ENCODE measurements at regions not wholly inside any gene's neighbourhood (a gene's known extent, or its start where the extent isn't known, plus 50 kb on each side); places are given as distances from the start of the nearest gene placed in this dataset.

DNA sequence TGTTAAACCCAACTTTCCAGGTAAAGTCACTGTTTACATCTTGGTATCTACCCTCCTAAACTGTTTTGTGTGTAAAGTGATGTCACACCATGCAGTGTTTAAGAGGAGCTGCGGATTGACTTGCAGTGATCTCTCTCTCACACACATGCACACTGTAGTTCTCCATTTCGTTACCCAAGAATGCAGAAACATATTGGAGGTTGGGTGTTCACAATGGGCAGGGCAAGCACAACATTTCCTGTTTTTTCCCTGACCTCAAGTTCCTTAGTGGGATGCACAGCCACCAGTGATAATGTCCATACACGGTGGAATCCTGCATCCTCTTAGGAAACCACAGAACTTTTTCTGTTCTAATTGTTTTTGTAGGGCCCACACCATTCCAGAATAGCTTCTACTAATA lies 85.3 kb upstream of the CFAP20DC start:
- TF ChIP-seq, protein P1, sequence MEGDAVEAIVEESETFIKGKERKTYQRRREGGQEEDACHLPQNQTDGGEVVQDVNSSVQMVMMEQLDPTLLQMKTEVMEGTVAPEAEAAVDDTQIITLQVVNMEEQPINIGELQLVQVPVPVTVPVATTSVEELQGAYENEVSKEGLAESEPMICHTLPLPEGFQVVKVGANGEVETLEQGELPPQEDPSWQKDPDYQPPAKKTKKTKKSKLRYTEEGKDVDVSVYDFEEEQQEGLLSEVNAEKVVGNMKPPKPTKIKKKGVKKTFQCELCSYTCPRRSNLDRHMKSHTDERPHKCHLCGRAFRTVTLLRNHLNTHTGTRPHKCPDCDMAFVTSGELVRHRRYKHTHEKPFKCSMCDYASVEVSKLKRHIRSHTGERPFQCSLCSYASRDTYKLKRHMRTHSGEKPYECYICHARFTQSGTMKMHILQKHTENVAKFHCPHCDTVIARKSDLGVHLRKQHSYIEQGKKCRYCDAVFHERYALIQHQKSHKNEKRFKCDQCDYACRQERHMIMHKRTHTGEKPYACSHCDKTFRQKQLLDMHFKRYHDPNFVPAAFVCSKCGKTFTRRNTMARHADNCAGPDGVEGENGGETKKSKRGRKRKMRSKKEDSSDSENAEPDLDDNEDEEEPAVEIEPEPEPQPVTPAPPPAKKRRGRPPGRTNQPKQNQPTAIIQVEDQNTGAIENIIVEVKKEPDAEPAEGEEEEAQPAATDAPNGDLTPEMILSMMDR (IDR thresholded peaks at IDR 0.05) = no peak
- Histone ChIP-seq H3K27me3 (no peaks in the 10 kb centered on the region), H3K4me1 (no peaks in the 10 kb centered on the region), H3K9me3 (no peaks in the 10 kb centered on the region), H3K4me3 (no peak overlapping the region), H3K27ac (no peak overlapping the region), H3K36me3 (no peaks in the 10 kb centered on the region)
- DNase-seq = no peak
- intact Hi-C loops (cut with DNase I) = no loop called here
- no peak for ATAC-seq

DNA sequence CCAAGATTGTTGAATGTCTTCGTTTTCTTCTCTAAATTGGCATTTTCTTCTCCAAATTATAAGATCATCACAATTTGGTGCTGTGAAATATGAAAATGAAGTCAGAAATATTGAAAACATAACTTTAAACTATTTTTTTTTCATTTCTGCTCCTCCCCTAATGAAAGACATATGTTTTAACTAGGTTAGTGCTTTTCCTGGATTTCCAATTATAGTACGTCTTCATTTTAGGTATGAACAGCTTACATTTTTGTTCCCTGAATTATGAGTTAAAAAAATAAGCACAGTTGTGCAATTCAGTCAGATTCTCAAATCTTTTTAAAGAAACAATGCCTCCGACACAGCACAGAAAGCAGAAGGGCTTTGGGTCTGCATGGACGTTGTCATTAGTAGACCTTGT lies 83.5 kb upstream of the CFAP20DC start:
- TF ChIP-seq, protein P1 (IDR thresholded peaks at IDR 0.05) = no peak
- H3K4me1 ChIP-seq = no peaks in the 10 kb centered on the region
- H3K36me3 ChIP-seq = no peaks in the 10 kb centered on the region
- H3K4me3 ChIP-seq = no peak overlapping the region
- no peak overlapping the region for H3K27ac ChIP-seq
- no peaks in the 10 kb centered on the region for H3K9me3 ChIP-seq
- intact Hi-C loops (cut with DNase I) = no loop called here
- no peaks in the 10 kb centered on the region for H3K27me3 ChIP-seq
- ATAC-seq (no peak), DNase-seq (no peak)

DNA sequence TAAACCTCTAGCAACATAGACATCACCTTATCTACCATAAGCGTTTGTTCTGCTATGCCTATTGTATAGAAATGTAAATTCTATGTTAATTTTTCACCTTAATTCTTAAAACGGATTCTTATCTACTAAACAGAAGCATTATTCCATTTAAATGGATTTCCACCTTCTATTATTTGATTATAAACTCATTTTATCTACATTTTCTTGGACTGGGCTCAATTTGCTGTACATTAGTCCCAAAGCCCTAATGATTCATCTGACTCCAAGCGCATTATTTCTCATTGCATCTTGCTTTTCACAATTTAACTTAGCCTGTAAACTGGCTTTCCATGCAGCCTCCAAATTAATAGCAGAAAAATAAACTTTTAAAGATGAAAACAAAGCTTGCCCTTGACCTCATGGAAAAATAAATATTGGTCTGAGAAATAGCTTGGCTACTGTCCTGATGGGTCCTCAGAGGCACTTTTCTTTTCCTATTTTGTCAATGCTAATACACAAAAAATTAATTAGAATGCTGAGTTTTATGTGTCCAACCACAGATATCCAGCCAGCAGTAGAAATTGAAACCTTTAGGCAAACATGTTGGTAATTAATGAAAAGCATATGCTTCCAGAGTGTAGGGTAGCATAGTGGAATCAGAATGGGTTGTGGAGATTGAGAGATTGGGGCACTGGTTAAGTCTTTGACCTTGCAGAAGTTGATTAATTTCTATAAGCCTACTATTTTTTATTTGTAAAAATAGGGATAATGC lies 81.4 kb upstream of the CFAP20DC start:
- no peaks in the 10 kb centered on the region for H3K4me1 ChIP-seq
- intact Hi-C loops (cut with DNase I) = no loop called here
- H3K9me3 ChIP-seq = no peaks in the 10 kb centered on the region
- H3K4me3 ChIP-seq = no peak overlapping the region
- no peaks in the 10 kb centered on the region for H3K36me3 ChIP-seq
- TF ChIP-seq, protein P1 (IDR thresholded peaks at IDR 0.05) = no peak
- no peak for DNase-seq
- no peak overlapping the region for H3K27ac ChIP-seq
- H3K27me3 ChIP-seq = no peaks in the 10 kb centered on the region
- ATAC-seq = no peak

DNA sequence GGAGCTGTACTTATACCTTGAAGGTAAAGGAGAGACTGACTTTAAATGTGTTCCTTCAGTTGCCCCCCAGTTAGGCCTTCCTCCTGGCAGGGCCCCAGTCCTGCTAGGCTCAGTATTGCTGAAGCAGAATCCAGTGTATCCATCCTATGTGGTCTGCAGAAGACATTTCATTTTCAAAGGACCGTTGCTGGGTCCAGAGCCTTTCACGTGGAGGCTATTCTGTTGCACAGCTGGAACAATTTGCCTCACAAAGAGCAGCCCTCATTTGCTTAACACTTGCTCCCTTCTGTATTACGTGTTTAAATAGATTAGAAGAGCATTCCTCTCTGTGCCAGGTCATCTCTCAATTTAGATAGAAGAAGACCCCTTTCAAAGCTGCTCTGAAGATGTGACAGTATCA lies 78.9 kb upstream of the CFAP20DC start:
- no peak overlapping the region for H3K27ac ChIP-seq
- H3K4me3 ChIP-seq = no peak overlapping the region
- intact Hi-C loops (cut with DNase I) = no loop called here
- H3K4me1 ChIP-seq = no peaks in the 10 kb centered on the region
- ATAC-seq = no peak
- no peaks in the 10 kb centered on the region for H3K27me3 ChIP-seq
- H3K36me3 ChIP-seq = no peaks in the 10 kb centered on the region
- H3K9me3 ChIP-seq = no peaks in the 10 kb centered on the region
- no peak for DNase-seq
- TF ChIP-seq, protein P1 (IDR thresholded peaks at IDR 0.05) = no peak

DNA sequence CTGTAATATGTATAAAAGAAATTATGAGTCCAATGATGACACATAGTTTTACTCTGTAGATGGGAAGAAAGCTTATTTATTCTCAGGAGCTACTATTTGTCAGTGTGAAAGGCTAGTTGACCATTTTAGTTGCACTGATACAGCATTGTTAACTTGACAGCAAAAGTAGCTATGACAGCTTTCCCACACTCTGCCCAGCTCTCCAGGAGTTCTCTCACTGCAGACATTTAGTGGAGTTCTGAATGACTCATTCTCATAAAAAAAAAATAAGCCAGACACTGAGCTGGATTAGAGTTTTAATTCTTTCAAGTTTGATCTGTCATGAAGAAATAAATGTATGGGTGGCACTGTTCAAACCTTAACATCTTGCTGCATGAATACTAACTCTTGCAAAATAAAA lies 77.2 kb upstream of the CFAP20DC start:
- DNase-seq (no peak), ATAC-seq (peak; percentile 23)
- no peak overlapping the region for H3K4me3 ChIP-seq
- no peaks in the 10 kb centered on the region for H3K4me1 ChIP-seq
- H3K27me3 ChIP-seq = no peaks in the 10 kb centered on the region
- intact Hi-C loops (cut with DNase I) = no loop called here
- TF ChIP-seq, protein P1 (IDR thresholded peaks at IDR 0.05) = no peak
- H3K27ac ChIP-seq = no peak overlapping the region
- no peaks in the 10 kb centered on the region for H3K9me3 ChIP-seq
- H3K36me3 ChIP-seq = no peaks in the 10 kb centered on the region
